Panc1 (cell line): ENCODE measurements at regions not wholly inside any gene's neighbourhood (a gene's known extent, or its start where the extent isn't known, plus 50 kb on each side); places are given as distances from the start of the nearest gene placed in this dataset.

Experiments
- ATAC-seq: fragments of 200-7000 bp; cut with Tn5 transposase; 2 replicates; pipeline ENCODE4 v1.9.1; 2020; ENCODE audit warnings: mild to moderate bottlenecking, moderate library complexity
- BruUV-seq: library from RNA; stranded (reverse); fragments of 400-500 nt; replicated peaks from 2 replicates; lab custom pipeline; 2021; lab: Mats Ljungman, UMichigan
- CTCF ChIA-PET: fragments of 300-600 bp; sonication (Branson Sonifier 250); formaldehyde crosslinking; loops from one replicate; lab custom pipeline; 2022; ENCODE audit warnings: antibody characterized with exemption; lab: Charles Lee
- POLR2A ChIA-PET: fragments of 300-600 bp; sonication (Branson Sonifier 250); formaldehyde crosslinking; loops from one replicate; lab custom pipeline; 2022; ENCODE audit warnings: antibody characterized with exemption; lab: Charles Lee
- DNase-seq: peaks from one replicate; pipeline ENCODE4 v3.0.0-alpha.2; 2010; ENCODE audit warnings: low read depth, low spot score
- H3K27ac ChIP-seq: 2 replicates; pipeline ENCODE4 v1.5.1; 2011; ENCODE audit warnings: mild to moderate bottlenecking, low read length, inconsistent platforms
- H3K27me3 ChIP-seq: fragments of 200-500 bp; sonication (Bioruptor generic); 2 replicates; pipeline ENCODE4 v1.6.0; 2014; ENCODE audit warnings: low read length, inconsistent platforms; ENCODE audit not compliant: control insufficient read depth, insufficient read depth
- H3K36me3 ChIP-seq: fragments of 200-500 bp; sonication (Bioruptor generic); 2 replicates; pipeline ENCODE4 v1.5.1; 2014; ENCODE audit warnings: inconsistent platforms, mild to moderate bottlenecking, low read length, moderate library complexity; ENCODE audit not compliant: control insufficient read depth, insufficient read depth
- H3K4me1 ChIP-seq: 2 replicates; pipeline ENCODE4 v1.5.1; 2011; ENCODE audit warnings: inconsistent platforms, mild to moderate bottlenecking, low read length, moderate library complexity; ENCODE audit not compliant: control insufficient read depth, insufficient read depth
- H3K4me3 ChIP-seq, 2 experiments: 2 replicates each; pipeline ENCODE4 v1.5.1; 2011 to 2012; ENCODE audit warnings: low read depth in 2 of 2, low read length in 2 of 2, mild to moderate bottlenecking in 2 of 2, inconsistent platforms in 1 of 2, moderate library complexity in 1 of 2
- H3K9me3 ChIP-seq: fragments of 200-500 bp; sonication (Bioruptor generic); 2 replicates; pipeline ENCODE4 v1.5.1; 2014; ENCODE audit warnings: low read depth, mild to moderate bottlenecking, inconsistent platforms, low read length, moderate library complexity; ENCODE audit not compliant: control insufficient read depth, insufficient read depth
- POLR2AphosphoS5 ChIP-seq: IDR thresholded peaks from 2 replicates; pipeline ENCODE4 v1.6.1; 2012; ENCODE audit warnings: mild to moderate bottlenecking, low read depth, low read length, moderate library complexity
- SIN3A ChIP-seq: IDR thresholded peaks from 2 replicates; pipeline ENCODE4 v1.6.1; 2012; ENCODE audit warnings: low read depth, mild to moderate bottlenecking, low read length, moderate library complexity, borderline replicate concordance; ENCODE audit not compliant: insufficient read depth
- TCF7L2 ChIP-seq: IDR thresholded peaks from 2 replicates; pipeline ENCODE4 v1.6.1; 2011; ENCODE audit warnings: mild to moderate bottlenecking, low read depth, low read length, inconsistent platforms
- in situ Hi-C: cut with HindIII; loops from 2 replicates; pipeline ENCODE4 v1.10.0; 2016; ENCODE audit warnings: low sequenced_read_pairs, low pct_unique_long_range_greater_than_20kb
- intact Hi-C: fragments of 100-400 bp; cut with micrococcal nuclease; formaldehyde crosslinking; loops from one replicate; pipeline ENCODE4 v1.10.0; 2022; ENCODE audit not compliant: unreplicated experiment
- TF ChIP-seq, protein P1 (sequence below): fragments of 450-650 bp; IDR thresholded peaks from 2 replicates; pipeline ENCODE4 v1.5.1; 2017; ENCODE audit warnings: mild to moderate bottlenecking
- TF ChIP-seq, protein P2 (sequence below), 2 experiments: IDR thresholded peaks; 2 replicates each; pipeline ENCODE4 v1.6.1; 2011 to 2012; ENCODE audit warnings: low read depth in 2 of 2, control low read depth in 1 of 2, low read length in 1 of 2, mild to moderate bottlenecking in 1 of 2, moderate library complexity in 1 of 2; ENCODE audit not compliant: insufficient read depth in 1 of 2

DNA sequence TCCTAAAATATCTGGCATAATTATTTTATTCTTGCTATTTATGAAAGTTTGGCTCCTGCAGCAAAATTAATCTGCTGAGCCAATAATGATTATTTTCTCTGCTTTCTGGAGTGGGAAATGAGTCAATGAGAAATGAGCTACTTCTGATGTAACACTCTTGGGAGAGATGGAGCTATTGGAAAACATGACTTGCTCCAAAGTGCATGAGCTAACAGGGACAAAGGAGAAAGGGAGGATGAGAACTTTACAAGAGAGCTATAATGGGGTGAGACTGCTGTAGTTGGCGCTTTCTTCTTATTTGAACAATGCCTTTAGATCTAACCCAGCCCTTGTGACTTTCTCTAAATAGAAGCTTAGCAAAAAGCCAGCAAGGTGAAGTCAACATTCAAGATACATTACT, 615.1 kb downstream of the ANKRD50 start:
- Histone ChIP-seq H3K27ac (no peak overlapping the region), H3K36me3 (no peaks in the 10 kb centered on the region), H3K27me3 (no peaks in the 10 kb centered on the region), H3K4me3 (no peak overlapping the region), H3K9me3 (no peaks in the 10 kb centered on the region), H3K4me1 (no peaks in the 10 kb centered on the region)
- ATAC-seq = no peak
- BruUV-seq = no TSS peak
- no peak for DNase-seq
- POLR2A ChIA-PET = no interaction called here
- in situ Hi-C loops (no loop called here), intact Hi-C loops (no loop called here)
- CTCF ChIA-PET = no interaction called here
- TF ChIP-seq TCF7L2 (no peak), POLR2AphosphoS5 (no peak), SIN3A (no peak)
- TF ChIP-seq, protein P1, sequence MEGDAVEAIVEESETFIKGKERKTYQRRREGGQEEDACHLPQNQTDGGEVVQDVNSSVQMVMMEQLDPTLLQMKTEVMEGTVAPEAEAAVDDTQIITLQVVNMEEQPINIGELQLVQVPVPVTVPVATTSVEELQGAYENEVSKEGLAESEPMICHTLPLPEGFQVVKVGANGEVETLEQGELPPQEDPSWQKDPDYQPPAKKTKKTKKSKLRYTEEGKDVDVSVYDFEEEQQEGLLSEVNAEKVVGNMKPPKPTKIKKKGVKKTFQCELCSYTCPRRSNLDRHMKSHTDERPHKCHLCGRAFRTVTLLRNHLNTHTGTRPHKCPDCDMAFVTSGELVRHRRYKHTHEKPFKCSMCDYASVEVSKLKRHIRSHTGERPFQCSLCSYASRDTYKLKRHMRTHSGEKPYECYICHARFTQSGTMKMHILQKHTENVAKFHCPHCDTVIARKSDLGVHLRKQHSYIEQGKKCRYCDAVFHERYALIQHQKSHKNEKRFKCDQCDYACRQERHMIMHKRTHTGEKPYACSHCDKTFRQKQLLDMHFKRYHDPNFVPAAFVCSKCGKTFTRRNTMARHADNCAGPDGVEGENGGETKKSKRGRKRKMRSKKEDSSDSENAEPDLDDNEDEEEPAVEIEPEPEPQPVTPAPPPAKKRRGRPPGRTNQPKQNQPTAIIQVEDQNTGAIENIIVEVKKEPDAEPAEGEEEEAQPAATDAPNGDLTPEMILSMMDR = no peak
- TF ChIP-seq, protein P2, sequence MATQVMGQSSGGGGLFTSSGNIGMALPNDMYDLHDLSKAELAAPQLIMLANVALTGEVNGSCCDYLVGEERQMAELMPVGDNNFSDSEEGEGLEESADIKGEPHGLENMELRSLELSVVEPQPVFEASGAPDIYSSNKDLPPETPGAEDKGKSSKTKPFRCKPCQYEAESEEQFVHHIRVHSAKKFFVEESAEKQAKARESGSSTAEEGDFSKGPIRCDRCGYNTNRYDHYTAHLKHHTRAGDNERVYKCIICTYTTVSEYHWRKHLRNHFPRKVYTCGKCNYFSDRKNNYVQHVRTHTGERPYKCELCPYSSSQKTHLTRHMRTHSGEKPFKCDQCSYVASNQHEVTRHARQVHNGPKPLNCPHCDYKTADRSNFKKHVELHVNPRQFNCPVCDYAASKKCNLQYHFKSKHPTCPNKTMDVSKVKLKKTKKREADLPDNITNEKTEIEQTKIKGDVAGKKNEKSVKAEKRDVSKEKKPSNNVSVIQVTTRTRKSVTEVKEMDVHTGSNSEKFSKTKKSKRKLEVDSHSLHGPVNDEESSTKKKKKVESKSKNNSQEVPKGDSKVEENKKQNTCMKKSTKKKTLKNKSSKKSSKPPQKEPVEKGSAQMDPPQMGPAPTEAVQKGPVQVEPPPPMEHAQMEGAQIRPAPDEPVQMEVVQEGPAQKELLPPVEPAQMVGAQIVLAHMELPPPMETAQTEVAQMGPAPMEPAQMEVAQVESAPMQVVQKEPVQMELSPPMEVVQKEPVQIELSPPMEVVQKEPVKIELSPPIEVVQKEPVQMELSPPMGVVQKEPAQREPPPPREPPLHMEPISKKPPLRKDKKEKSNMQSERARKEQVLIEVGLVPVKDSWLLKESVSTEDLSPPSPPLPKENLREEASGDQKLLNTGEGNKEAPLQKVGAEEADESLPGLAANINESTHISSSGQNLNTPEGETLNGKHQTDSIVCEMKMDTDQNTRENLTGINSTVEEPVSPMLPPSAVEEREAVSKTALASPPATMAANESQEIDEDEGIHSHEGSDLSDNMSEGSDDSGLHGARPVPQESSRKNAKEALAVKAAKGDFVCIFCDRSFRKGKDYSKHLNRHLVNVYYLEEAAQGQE (IDR thresholded peaks at IDR 0.05; ENCODE audit: insufficient read depth in 1 of 2, low read depth in 2 of 2, low read length in 1 of 2) = no peak

GRCh38 chr4:124104101-124104500, 608.4 kb downstream of the ANKRD50 start:
- ATAC-seq (no peak), DNase-seq (no peak)
- H3K36me3 ChIP-seq = no peaks in the 10 kb centered on the region; the same call in 1 of the 2 replicates
- ChIA-PET CTCF (no interaction called here), POLR2A (no interaction called here)
- no peaks in the 10 kb centered on the region for H3K27me3 ChIP-seq
- no TSS peak for BruUV-seq
- no peak overlapping the region for H3K4me3 ChIP-seq
- no peaks in the 10 kb centered on the region for H3K9me3 ChIP-seq
- TF ChIP-seq TCF7L2 (no peak), SIN3A (no peak), POLR2AphosphoS5 (no peak)
- TF ChIP-seq, protein P1 = no peak
- TF ChIP-seq, protein P2 (IDR thresholded peaks at IDR 0.05; ENCODE audit: insufficient read depth in 1 of 2, low read depth in 2 of 2, low read length in 1 of 2) = no peak
- in situ Hi-C loops = no loop called here
- intact Hi-C loops = no loop called here
- H3K4me1 ChIP-seq = no peaks in the 10 kb centered on the region
- peak overlapping the region; percentile 34; the same call in 1 of the 2 replicates for H3K27ac ChIP-seq
